Type B pancreatic cell (in vitro differentiated cells): ENCODE measurements at regions not wholly inside any gene's neighbourhood (a gene's known extent, or its start where the extent isn't known, plus 50 kb on each side); places are given as distances from the start of the nearest gene placed in this dataset.

Source experiments
- DNase-seq: peaks from one replicate; pipeline ENCODE4 v3.0.0; 2021; ENCODE audit warnings: mixed read lengths; ENCODE audit not compliant: unreplicated experiment; ENCODE audit errors: extremely low spot score
- H3K27ac Mint-ChIP-seq: 2 replicates; pipeline ENCODE4 v1.8.0; 2021; ENCODE audit warnings: mild to moderate bottlenecking, mixed read lengths
- H3K27me3 Mint-ChIP-seq: 2 replicates; pipeline ENCODE4 v1.8.0; 2021; ENCODE audit warnings: mixed read lengths
- H3K36me3 Mint-ChIP-seq: 2 replicates; pipeline ENCODE4 v1.8.0; 2021; ENCODE audit warnings: mixed read lengths
- H3K4me1 Mint-ChIP-seq: one replicate; pipeline ENCODE4 v1.8.0; 2021; ENCODE audit warnings: mixed read lengths; ENCODE audit not compliant: unreplicated experiment
- H3K4me3 Mint-ChIP-seq: 2 replicates; pipeline ENCODE4 v1.8.0; 2021; ENCODE audit warnings: mild to moderate bottlenecking, mixed read lengths
- H3K9me3 Mint-ChIP-seq: 2 replicates; pipeline ENCODE4 v1.8.0; 2021; ENCODE audit warnings: mixed read lengths
- TF ChIP-seq, protein P1 (sequence below): fragments of 200-600 bp; sonication (generic); conservative IDR thresholded peaks from 2 replicates; pipeline ENCODE4 v1.5.0; 2021; ENCODE audit warnings: antibody characterized with exemption, mild to moderate bottlenecking

DNA sequence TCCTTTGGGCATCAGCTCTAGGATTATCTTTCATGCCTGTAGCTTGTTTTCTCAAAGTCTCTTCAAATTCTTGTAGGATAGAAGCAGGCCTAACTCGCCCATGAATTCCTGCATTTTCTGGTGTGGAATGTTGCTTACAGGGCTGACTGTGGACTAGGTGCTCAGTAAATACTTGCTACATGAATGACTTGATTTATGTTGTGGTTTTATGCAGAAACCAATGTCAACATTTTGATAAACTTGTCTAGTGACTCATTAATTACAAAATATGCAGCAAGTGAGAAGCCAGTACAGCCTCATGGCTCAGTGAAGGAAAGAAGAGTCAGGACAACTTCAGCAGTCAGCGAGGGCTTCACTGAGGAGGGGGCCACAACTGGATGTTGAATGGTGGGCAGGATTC, 110.6 kb upstream of the SIX2 start:
- Mint-ChIP-seq H3K4me3 (no peak overlapping the region), H3K27ac (peak overlapping the region; percentile 63), H3K4me1 (peaks cover 30% of the 10 kb centered on the region), H3K36me3 (no peaks in the 10 kb centered on the region), H3K9me3 (peaks cover 12% of the 10 kb centered on the region), H3K27me3 (peaks cover 3% of the 10 kb centered on the region)
- no peak for DNase-seq
- TF ChIP-seq, protein P1, sequence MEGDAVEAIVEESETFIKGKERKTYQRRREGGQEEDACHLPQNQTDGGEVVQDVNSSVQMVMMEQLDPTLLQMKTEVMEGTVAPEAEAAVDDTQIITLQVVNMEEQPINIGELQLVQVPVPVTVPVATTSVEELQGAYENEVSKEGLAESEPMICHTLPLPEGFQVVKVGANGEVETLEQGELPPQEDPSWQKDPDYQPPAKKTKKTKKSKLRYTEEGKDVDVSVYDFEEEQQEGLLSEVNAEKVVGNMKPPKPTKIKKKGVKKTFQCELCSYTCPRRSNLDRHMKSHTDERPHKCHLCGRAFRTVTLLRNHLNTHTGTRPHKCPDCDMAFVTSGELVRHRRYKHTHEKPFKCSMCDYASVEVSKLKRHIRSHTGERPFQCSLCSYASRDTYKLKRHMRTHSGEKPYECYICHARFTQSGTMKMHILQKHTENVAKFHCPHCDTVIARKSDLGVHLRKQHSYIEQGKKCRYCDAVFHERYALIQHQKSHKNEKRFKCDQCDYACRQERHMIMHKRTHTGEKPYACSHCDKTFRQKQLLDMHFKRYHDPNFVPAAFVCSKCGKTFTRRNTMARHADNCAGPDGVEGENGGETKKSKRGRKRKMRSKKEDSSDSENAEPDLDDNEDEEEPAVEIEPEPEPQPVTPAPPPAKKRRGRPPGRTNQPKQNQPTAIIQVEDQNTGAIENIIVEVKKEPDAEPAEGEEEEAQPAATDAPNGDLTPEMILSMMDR: no peak

DNA sequence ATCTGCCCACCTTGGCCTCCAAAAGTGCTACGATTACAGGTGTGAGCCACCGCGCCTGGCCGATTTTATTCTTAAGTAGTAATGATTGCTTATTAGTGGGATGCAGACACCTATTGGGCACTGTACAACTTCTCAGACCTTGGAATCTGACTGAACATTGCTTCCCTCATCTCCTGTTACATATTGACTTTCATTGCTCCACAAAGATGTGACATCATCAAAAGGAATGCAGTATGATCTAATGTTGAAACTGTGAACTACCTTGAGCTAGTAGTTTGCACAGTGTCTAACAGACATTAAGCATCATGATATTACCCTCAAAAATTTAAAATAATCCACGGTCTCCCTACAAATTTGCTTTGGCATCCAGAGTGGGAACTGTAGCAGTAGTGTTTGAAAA, 109.8 kb upstream of the SIX2 start:
- Mint-ChIP-seq H3K27me3 (peaks cover 3% of the 10 kb centered on the region), H3K36me3 (no peaks in the 10 kb centered on the region), H3K9me3 (peaks cover 12% of the 10 kb centered on the region)

DNA sequence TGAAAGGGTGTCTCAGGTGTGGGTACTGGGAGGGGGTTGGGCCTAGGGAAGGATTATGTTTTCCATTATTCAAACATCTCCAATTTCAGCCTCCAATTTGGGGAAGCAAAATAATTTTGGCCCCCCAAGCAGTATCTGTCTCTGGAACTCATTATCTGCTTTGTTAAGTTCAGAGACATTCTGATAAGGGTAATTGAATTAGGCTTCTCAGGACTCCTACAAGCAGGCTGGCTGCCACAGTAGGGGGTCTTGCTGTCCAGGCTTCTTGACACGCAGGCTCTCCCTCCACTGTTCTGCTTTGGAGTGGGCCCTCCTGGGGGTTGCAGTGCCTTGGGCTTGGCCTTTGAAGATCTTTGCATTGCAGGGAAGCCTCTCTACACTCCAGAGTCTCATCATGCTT, 108.1 kb upstream of the SIX2 start:
- H3K27ac Mint-ChIP-seq: no peak overlapping the region
- peaks cover 3% of the 10 kb centered on the region for H3K27me3 Mint-ChIP-seq
- peaks cover 12% of the 10 kb centered on the region for H3K9me3 Mint-ChIP-seq
- H3K36me3 Mint-ChIP-seq: no peaks in the 10 kb centered on the region
- no peak overlapping the region for H3K4me3 Mint-ChIP-seq
- DNase-seq: no peak
- TF ChIP-seq, protein P1: no peak
- H3K4me1 Mint-ChIP-seq: peaks cover 30% of the 10 kb centered on the region

More for the DNA sequence above, 109.8 kb upstream of the SIX2 start:
- TF ChIP-seq, protein P1: no peak
- no peak for DNase-seq
- H3K27ac Mint-ChIP-seq: no peak overlapping the region
- no peak overlapping the region for H3K4me3 Mint-ChIP-seq
- peaks cover 30% of the 10 kb centered on the region for H3K4me1 Mint-ChIP-seq

DNA sequence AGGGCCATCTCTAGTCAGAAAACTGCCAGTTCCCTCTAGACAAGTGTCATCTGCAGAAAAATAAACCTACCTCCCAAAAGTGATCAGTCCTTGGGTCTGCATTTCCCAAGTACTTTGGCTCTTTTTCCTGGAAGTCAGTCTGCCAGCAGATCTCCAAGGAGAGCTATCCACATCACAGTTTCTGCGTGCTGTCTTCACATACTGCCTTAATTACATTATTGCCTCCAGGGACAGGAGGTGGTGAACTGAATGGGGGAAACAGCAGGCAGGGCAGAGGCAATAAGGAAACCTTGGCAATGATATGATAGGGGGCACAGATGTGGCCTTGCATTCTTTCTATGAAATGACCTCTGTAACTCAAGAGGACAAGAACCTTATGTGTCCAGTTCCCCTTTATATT, 105.9 kb upstream of the SIX2 start:
- H3K27ac Mint-ChIP-seq: no peak overlapping the region
- TF ChIP-seq, protein P1: no peak
- peaks cover 12% of the 10 kb centered on the region for H3K9me3 Mint-ChIP-seq
- H3K27me3 Mint-ChIP-seq: peaks cover 2% of the 10 kb centered on the region
- no peak for DNase-seq
- peaks cover 24% of the 10 kb centered on the region for H3K4me1 Mint-ChIP-seq
- no peaks in the 10 kb centered on the region for H3K36me3 Mint-ChIP-seq
- H3K4me3 Mint-ChIP-seq: no peak overlapping the region

DNA sequence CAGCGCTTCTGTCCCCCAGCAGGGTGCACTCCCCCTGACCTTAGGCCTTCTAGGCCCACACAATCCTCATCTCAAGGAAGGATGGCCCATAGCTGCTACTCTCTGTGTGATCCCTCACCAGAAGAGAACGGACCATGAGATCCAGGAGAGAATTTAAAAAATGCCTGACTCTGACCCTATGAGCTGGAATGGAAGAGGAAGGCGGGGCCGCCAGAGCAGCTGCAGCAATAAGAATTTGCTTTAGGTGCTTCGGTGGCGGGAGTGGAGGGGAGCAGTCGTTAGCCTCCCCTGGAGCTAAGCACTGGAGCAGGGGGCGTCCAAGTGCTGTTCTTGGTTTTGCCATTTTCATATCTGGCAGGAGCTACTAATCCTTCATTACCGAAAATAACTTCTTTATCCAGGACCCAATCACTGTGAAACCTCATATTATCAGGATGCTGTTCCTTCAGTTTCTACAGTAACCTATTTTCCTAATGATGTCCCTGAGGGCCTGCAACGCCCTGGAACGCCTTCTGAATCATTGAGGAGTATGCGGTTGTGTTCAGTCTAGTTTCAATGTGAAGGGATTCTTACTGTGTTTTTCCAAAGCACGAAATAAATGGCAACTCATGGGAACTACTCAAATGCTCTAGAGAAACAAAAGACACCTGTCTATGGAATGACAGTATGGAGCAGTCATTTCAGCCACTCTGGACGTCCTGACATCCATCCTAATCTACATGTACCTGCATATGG, 105.1 kb upstream of the SIX2 start:
- Mint-ChIP-seq H3K27me3 (peaks cover 3% of the 10 kb centered on the region), H3K27ac (no peak overlapping the region), H3K4me1 (peaks cover 17% of the 10 kb centered on the region), H3K9me3 (peaks cover 4% of the 10 kb centered on the region), H3K36me3 (no peaks in the 10 kb centered on the region), H3K4me3 (no peak overlapping the region)
- TF ChIP-seq, protein P1: no peak
- DNase-seq: no peak
